ENCODE measurements at regions not wholly inside any gene's neighbourhood (a gene's known extent, or its start where the extent isn't known, plus 50 kb on each side); places are given as distances from the start of the nearest gene placed in this dataset.

DNA sequence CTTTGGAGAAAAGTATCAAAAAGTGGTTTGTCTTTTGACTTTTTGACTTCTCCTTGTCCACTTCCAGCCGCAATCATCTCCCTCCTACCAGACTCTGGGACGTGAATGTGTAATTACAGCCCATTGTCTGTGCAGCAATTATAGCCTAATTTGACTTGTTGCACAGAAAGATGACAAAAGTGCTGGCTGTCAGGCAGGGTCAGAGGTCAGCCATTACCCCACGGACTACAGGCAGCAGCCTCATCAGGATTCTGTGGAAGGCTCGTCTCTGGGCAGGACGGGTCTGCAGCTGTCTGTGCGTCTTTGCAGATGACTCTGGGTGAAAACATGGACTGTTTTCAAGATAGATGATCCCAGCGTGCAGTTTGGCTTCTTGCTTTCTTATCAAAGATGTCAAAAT lies 102.2 kb upstream of the EDNRB start:
- TF ChIP-seq, protein P1, sequence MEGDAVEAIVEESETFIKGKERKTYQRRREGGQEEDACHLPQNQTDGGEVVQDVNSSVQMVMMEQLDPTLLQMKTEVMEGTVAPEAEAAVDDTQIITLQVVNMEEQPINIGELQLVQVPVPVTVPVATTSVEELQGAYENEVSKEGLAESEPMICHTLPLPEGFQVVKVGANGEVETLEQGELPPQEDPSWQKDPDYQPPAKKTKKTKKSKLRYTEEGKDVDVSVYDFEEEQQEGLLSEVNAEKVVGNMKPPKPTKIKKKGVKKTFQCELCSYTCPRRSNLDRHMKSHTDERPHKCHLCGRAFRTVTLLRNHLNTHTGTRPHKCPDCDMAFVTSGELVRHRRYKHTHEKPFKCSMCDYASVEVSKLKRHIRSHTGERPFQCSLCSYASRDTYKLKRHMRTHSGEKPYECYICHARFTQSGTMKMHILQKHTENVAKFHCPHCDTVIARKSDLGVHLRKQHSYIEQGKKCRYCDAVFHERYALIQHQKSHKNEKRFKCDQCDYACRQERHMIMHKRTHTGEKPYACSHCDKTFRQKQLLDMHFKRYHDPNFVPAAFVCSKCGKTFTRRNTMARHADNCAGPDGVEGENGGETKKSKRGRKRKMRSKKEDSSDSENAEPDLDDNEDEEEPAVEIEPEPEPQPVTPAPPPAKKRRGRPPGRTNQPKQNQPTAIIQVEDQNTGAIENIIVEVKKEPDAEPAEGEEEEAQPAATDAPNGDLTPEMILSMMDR (IDR thresholded peaks at IDR 0.05; ENCODE audit: insufficient read depth, low read length, poor library complexity, severe bottlenecking), result no peak
- TF ChIP-seq EZH2phosphoT487 (conservative IDR thresholded peaks at IDR 0.05; ENCODE audit: low read length), result no peak
